GM21526 (cell line): ENCODE measurements at regions not wholly inside any gene's neighbourhood (a gene's known extent, or its start where the extent isn't known, plus 50 kb on each side); places are given as distances from the start of the nearest gene placed in this dataset.

ENCODE experiments used
- ATAC-seq: cut with Tn5 transposase; IDR thresholded peaks from one replicate; pipeline ENCODE4 v1.9.1; 2021; ENCODE audit warnings: moderate library complexity; ENCODE audit not compliant: unreplicated experiment, low FRiP score

DNA sequence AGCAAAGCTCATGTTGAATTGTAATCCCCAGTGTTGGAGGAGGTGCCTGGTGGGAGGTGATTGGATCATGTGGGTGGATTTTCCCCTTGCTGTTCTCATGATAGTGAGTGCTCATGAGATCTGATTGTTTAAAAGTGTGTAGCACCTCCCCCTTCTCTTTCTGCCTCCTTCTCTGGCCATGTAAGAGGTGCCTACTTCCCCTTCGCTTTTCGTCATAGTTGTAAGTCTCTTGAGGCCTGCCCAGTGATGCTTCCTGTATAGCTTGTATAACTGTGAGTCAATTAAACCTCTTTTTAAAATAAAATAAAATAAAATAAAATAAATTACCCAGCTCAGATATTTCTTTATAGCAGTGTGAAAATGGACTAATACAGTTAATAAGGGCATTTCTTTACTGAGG lies 1025.7 kb downstream of the PLA2G4A start:
- no peak for ATAC-seq

DNA sequence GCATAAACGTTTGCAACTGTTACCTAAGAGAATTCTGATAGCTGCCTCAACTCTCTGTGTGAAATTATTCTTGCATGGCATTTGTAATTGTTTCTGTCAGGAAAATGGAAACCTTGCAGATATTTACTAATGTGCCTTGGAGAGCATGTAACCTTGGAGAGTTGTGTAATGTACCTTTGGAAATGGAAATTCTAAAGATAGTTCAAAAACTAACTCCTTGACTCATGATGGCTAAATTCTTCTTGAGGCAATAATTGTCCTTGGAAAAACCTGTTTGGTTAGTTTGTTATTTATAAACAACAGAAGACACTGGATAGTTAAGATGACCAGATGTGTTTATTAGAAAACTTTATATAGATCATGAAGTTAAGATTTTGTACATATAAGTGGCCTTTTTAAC lies 1033.8 kb downstream of the PLA2G4A start:
- no peak for ATAC-seq

DNA sequence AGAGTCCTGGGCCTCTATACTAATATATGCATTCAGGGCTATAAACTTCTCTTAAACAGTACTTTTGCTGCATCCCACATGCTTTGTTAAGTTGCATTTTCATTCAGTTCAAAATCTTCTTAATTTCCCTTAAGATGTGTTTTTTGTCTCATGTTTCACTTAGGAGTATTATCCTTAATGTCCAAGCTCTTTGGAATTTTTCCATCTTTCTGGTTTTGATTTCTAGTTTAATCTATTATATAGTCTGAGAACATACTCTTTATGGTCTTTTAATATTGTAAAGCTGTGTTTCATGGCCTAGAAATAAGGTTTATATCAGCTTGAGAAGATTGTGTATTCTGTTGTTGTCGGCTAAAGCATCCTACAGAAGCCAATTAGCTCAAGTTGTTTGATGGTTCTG lies 1041.8 kb downstream of the PLA2G4A start:
- no peak for ATAC-seq

DNA sequence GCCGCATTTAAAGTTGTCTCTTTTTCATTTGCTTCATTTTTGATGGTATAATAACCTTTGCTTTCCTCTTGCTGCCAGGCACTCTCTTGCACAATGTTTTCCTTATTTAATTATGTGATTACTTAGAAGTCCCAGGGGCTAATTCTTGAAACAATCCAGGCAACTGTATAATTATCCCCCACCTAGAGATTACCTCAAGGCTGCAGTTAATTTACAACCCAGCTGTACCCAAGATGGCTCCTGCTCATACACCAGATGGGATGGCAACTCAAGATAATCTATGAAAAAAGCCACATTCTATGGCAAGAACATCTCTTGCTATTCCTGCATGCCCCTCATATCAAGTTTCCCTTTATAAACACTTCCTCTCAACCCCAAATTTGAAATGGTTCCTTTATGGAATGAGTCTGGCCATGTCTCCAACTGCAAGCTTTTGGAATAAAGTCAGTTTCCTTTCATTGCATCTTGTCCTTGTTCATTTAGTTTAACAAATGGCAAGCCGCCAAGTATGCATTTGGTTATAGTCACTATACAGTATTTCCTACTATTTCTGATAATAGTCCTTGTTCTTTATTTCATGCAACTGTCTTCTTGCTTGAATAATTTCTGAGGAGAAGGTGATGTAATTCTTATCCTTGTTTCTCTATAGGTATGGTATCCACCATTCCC lies 1042.6 kb downstream of the PLA2G4A start:
- ATAC-seq, result no peak

DNA sequence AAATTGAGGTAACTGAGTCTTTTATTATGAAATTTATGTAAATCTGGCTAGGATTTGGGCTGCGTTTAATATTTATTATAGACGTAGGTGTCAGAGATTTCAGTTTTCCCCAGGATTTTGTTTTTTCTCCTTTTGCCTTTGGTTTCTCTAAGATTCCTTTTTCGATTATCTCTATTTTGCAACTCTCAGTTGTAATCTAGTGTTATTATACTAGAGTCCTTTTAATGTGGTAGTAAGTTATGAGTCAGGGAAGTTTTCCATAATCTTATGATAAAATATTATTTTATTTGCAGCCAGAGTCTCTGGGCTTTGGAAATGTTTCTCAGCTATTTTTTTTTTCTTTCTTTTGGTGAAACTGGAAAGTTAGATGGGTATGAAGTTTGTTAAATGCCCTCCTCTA lies 1043.8 kb downstream of the PLA2G4A start:
- no peak for ATAC-seq

DNA sequence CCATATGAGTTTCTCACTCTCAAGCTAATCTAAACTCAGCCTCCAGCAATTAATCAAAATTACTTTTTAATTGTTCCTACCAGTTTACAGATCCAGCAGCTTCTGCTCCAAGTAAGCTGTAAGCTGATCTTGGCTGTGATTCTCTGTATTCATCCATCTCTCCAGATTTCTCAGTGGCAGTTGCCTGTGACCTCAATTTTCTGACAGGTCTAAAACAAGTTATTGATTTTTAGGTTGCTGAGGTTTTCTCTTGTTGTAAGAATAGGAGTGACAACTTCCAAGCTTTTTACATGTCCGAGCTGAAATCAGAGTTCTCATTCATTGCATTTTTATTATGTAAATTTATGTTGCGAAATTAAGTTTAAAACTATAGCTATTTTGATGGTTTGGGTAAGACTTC lies 1044.4 kb downstream of the PLA2G4A start:
- no peak for ATAC-seq

DNA sequence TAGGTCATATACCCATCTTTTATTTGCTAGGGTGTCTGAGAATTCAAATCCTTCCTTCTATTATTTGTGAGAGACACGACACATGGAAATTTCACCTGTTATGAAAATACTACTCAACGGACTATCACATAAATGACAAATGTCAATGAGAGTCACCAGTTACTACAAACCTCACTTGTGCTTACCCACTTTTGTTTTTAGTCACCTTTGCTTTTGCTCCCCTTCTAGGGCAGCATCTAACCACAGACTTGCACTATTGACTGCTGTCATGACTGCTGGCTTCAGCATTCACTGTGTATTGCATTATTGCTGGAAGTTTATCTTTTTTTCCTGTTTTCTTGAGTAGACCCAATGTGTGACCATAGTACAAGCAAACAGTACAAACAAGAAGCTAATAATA lies 1048.0 kb downstream of the PLA2G4A start:
- ATAC-seq, result no peak

DNA sequence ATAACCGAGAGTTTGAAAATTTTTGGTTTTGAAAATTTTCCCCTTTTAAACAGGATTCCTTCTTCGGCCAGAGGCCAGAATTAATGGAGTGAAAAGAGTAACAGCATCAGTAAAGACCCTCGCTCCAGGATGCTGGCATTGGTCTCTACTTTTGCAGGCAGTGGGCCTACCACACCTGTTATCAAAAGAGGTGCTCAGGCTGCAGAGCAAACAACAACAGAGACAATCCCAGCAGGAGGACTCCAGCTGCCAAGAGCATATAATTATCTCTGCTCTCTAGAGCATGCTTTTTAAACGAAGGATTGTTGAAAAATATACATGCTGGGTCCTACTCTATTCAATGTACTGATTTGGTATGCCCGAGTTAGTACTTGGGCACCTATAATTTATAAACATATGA lies 1048.5 kb downstream of the PLA2G4A start:
- ATAC-seq, result no peak

DNA sequence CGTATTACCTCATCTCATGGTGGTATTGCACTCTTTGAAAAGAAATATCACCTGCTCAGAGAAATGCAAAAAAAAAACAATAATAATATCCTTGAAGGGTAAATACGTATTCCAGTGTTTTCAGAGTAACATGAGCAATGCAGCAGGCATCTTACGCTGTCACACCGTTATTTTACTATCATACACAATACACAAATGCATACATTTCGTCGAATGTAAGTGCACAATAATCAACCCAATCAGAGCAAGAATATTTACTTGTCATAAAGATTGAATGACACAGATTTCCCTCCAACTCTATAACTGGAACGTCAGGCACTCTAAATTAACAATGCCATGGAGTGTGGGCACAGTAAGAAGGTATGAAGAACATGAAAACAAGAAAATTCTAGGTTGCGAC lies 1050.1 kb downstream of the PLA2G4A start:
- ATAC-seq, result no peak

DNA sequence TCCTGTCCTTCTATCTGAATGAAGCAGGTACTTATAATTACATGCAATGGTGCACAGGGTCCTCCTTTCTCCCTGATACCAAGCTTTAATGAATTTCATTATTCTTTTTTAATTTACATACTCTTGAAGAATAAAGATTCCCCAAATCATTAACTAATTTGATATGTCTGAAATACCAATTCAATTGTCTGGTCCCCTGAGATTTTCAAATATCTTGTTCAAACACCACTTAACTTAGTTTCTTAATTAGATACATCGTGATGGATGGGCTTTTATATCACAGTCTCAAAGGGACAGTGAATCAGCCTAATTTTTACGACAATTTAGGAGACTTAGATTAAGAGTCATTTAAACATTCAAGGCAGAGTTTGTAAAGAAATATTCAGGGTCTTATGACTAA lies 1054.6 kb downstream of the PLA2G4A start:
- ATAC-seq, result no peak

DNA sequence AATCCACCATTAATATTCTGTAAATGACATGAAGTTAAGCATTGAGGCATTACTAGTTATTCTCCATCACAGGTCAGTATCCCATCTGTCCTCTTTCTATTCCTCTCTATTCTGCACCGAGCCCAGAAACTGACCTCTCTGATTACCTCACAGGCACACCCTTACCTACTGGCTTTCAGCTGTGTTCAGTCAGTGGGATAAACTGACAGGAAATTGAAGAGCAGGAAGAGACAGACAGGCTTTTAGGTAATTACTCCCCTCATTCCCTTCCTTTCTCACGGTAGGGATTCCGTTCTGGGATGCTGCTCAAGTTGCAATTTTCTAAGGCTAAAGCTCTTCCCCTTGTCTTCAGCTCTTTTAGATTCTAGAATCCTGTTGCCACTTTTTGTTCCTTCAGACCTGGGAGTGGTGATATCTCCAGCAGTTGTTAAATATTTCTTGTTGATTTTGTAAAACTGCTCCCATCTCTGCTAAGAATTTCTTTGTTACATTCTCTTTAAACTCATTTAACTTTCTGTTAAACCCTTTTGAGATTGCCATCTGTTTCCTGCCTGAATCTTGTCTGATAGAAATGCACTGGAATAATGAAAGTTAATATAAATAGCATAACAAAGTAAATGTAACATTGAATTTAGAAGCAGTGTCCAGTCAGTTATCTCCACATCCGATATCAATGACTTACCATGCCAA lies 1063.4 kb downstream of the PLA2G4A start:
- no peak for ATAC-seq

DNA sequence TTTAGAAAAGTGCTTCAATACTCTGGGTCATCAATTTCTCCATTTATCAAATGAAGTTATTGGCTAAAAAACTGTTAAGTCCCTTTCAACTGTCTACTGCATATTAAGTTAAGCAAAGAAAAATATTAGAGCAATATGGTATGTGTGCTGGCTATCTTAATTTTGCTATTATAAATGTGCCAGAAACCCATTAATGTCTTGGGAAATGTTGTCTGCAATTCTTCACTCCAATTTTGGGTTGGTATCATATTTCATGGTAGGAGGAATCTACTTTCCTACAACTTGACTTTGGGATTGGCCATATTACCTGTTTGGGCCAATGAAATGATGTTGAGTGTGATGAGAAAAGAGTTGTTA lies 1063.9 kb downstream of the PLA2G4A start:
- no peak for ATAC-seq

DNA sequence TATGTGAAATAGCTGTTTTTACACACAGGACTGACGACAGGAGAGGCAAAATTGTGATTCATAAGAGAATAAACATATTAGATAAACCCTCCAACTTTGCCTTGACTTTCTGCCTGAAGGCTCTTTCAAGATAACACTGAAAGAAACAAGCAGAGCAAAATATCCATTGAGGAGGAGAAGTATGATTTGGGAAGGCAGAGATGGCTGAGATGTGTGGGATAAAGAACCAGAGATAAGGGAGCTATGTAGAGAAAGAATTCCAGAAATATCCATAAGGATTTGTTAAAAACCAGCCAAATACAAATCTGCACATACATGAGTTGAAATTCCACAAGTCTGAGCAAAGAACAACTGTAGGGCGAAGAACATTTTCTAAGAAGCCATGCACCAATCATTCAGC lies 1064.7 kb downstream of the PLA2G4A start:
- ATAC-seq, result no peak

DNA sequence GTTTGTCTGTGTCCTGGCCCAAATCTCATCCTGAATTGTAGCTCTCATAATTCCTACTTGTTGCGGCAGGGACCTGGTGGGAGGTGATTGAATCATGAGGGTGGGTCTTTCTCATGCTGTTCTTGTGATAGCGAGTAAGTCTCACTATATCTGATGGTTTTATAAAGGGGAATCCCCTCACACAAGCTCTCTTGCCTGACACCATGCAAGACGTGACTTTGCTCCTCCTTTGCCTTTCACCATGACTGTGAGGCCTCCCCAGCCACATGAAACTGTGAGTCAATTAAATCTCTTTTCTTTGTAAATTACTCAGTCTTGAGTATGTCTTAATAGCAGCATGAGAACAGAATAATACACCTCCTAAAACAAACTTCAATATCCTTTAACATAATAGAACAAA lies 1065.6 kb downstream of the PLA2G4A start:
- ATAC-seq, result no peak

DNA sequence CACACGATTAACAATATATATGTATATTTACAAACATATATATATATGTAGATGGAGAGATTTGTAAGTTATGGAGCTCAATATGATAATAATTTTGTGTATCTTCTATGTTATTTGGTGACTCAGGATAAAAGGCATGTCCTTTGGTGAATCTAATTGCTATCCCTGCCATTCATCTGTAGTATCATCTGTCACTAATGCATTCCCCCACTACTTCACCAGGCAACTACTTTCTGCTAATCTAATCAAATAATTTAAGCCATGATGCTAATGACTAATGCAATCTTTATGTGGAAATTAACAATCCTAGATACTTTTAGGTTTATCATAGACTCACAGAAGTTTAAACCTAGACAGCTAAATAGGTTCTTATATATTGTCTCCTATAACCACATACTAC lies 1074.5 kb downstream of the PLA2G4A start:
- ATAC-seq, result no peak

DNA sequence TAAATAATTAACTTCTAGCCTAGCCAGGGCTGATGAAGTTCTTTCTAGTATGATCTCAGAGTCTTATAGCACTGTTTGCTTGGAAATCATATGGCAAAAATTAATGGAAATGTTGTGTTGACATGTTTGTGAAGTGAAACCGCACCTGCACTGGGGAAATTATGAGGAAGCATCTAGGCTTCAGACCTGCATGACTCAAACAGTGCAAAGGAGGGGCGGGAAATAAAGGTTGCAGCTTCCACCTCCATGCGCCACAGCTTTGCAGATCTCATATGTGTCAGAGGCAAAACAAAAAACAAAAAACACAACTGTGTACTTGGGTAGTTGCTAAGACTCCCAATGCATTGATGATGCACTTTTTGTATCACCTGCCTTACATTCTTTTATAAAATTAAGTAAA lies 1080.6 kb downstream of the PLA2G4A start:
- ATAC-seq, result no peak

DNA sequence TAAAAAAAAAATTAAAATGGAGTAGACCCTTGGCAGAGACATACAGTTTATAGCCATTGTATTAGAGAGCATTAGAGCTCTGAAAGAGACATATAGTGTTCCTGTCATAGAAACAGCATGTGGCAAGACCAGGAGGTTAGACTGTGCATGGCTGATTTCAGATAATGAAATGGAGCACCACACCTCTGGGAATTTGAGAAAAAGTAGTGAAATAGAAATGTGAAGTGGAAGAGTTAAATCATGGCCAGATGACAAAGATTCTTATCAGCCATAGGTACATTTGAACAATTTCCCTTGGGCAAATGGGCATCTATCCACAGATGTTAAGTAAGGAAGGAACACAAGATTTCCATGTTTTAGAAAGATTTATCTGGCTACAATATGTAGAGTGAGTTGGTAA lies 1083.1 kb downstream of the PLA2G4A start:
- ATAC-seq, result no peak

DNA sequence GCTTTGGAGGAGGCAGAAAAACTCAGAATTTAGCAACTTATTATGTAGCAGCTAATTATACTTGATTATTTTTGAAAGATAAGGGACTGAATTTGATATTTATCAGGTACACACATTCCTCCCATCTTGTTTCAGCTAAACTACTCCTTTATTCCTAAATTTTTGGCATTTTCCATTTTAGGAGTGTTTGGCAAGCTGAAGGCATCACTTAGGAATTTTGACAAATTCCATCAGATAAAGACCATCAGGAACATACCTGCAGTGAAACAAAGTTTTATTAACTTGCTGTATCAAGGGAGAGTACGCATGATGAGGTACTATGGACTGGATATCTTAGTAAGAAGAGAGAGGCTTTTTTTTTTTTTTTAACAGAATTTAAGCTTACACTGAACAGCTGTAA lies 1092.2 kb downstream of the PLA2G4A start:
- ATAC-seq, result no peak

DNA sequence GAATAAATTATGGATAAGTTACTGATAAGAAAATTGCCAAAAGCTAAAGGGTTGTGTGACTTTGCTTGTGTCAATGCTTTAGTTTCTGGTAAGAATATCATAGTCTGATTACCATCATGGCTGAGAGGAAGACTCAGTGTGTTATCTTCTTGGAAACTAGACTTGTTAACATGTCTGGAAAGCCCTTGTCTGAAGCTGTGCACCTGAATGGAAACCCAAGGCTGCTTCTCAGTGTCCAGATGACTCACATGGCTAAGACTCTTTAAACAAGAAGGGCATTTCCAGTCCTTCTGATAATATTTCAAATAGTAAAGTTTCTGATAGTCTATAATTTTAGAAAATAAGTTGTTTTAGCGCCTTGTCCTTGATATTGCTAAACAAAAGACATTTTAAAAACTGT lies 1092.7 kb downstream of the PLA2G4A start:
- ATAC-seq, result no peak

DNA sequence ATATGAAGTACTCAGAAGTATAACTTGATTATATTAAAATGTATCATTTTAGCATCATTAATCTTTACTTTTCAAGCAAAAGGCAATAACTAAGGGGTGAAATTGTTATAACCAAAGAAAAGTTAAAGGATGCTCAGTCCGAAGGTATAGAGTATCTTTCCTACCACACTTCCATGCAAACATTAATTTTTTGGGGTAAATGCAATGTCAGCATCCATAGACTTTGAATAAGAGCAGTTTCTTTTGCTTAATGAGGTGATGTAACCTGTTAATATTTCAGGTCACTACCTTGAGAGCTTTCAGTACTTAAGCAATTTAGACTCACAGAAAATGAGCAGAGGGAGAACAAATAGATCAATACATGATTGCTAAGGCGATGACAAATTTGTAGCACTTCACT lies 1093.5 kb downstream of the PLA2G4A start:
- ATAC-seq, result no peak

DNA sequence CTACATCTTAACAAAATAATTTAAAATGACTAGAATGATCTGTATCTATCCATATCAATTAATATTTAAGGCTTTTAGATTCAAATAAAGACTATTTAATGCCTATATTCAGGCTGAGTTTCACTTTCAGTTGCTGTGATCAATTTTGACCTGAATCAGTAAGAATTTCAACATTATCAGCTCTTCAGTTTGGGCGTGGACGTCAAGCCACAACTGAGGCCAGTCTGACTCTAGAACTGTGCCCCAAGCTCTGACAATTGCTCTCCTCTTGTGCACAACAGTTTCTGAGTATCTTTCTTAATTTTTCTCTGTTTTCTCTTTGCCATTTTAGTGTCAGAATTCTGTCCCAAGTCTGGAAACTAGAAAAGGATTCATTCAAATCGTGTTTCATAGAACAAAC lies 1095.5 kb downstream of the PLA2G4A start:
- no peak for ATAC-seq

DNA sequence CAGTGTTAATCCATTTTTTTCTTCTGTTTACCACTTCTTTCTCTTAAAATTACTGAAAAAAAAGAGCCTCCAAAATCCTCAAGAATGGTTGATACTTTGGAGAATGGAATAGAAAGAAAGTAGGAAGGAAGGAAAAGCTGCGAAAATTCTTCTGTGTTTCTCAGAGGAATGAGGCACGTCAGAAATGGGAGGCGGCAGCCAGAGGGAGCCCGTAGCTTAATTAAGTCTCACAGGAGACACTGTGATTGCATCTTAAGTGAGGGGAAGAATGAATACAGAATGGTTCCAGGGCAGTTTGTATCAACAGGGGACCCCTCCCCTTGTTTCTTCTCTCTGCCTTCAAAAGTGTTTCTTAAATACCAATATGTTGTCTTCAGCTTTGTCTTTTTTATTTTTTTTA lies 1099.5 kb downstream of the PLA2G4A start:
- ATAC-seq, result no peak

DNA sequence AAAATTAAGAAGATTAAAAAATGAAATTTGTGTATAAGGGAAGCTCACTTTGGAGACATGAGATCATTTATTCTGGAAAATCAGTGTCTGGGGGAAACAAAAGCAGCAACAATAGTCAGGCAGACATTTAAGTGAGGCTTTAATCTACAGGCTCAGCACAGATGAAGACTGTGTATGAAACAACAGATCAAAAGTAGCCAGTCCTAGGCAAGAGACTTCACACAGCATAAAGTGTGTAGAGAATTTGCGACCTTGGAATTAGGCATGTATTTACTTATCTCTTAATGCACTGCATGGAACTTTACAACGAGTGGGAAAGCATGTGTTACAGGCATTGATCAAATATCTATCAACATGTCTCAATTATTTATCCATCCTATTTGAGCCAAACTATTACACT lies 1099.9 kb downstream of the PLA2G4A start:
- ATAC-seq, result no peak
